Uterus (tissue), 2 donors: ENCODE measurements at regions not wholly inside any gene's neighbourhood (a gene's known extent, or its start where the extent isn't known, plus 50 kb on each side); places are given as distances from the start of the nearest gene placed in this dataset.

ENCODE experiments used
- CTCF ChIP-seq, 4 experiments: fragments of 200-600 bp in 2 of 4; fragments of 450-650 bp in 2 of 4; sonication (generic) in 2 of 4; IDR thresholded peaks; one replicate each; pipeline ENCODE4 v1.5.1; 2016 to 2019; ENCODE audit warnings: antibody characterized with exemption in 4 of 4, mild to moderate bottlenecking in 2 of 4, moderate library complexity in 1 of 4
- POLR2A ChIP-seq, 2 donors: fragments of 450-650 bp; IDR thresholded peaks; one replicate each; pipeline ENCODE4 v1.6.1; 2016; ENCODE audit warnings: antibody characterized with exemption in 2 of 2, mild to moderate bottlenecking in 1 of 2, moderate library complexity in 1 of 2

GRCh38 chr3:111485086-111485485 is 56.9 kb upstream of the CD96 start:
- no peak for TF ChIP-seq CTCF (IDR thresholded peaks at IDR 0.05)
- no peak for TF ChIP-seq POLR2A (IDR thresholded peaks at IDR 0.05)
